ENCODE measurements at regions not wholly inside any gene's neighbourhood (a gene's known extent, or its start where the extent isn't known, plus 50 kb on each side); places are given as distances from the start of the nearest gene placed in this dataset.

DNA sequence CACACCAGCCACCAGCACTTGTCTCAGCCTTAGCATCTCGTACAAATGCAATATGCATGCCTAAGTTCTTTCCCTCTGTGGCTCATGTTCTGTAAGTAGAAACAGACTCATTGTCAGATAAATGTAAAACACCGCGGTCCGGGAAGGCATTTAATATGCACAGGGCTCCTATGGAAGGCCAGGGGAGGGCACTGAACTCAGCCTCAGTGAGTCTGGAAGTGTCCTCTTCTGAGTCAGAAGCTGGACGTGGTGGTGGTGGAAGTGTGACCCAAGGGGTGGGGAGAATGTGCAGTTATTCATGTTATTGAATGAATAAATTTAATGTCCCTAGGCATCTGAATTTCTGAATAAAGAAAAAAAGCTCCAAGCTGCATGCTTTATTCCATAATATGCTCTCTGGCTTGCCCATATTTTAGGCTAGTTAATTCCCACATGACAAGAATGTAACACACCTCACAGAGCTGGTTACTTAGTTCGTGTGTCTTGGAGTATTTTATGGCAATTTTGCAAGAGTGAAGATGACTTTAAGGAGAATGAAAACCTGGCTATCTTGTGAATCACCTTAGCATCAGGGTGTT is 193.1 kb upstream of the GATB start:
- no peak for TF ChIP-seq CTCF (IDR thresholded peaks at IDR 0.05 in 2 of 3, conservative IDR thresholded peaks at IDR 0.05 in 1 of 3; ENCODE audit: control insufficient read depth in 2 of 3, extremely low read depth in 1 of 3, insufficient read depth in 1 of 3, low read depth in 3 of 3, low read length in 3 of 3)
- TF ChIP-seq MAX (IDR thresholded peaks at IDR 0.05; ENCODE audit: low read depth, low read length) = no peak
- no peak for TF ChIP-seq EZH2 (IDR thresholded peaks at IDR 0.05; ENCODE audit: borderline replicate concordance, control insufficient read depth, low read depth, low read length)
- no peak for TF ChIP-seq FOS (IDR thresholded peaks at IDR 0.05; ENCODE audit: borderline replicate concordance, extremely low read depth, insufficient read length)
- TF ChIP-seq POLR2A (IDR thresholded peaks at IDR 0.05; ENCODE audit: low read depth, low read length) = no peak
- no peak for TF ChIP-seq SP1 (IDR thresholded peaks at IDR 0.05; ENCODE audit: low read depth, low read length)
- TF ChIP-seq SREBF2 (IDR thresholded peaks at IDR 0.05; ENCODE audit: low read length) = no peak
- TF ChIP-seq TAF1 (IDR thresholded peaks at IDR 0.05; ENCODE audit: borderline replicate concordance, low read depth, low read length) = no peak
- TF ChIP-seq MXI1 (IDR thresholded peaks at IDR 0.05; ENCODE audit: low read depth, low read length) = no peak
- no peak for TF ChIP-seq CEBPB (IDR thresholded peaks at IDR 0.05; ENCODE audit: borderline replicate concordance in 1 of 2, low read depth in 2 of 2, low read length in 2 of 2)
- TF ChIP-seq, protein P1, sequence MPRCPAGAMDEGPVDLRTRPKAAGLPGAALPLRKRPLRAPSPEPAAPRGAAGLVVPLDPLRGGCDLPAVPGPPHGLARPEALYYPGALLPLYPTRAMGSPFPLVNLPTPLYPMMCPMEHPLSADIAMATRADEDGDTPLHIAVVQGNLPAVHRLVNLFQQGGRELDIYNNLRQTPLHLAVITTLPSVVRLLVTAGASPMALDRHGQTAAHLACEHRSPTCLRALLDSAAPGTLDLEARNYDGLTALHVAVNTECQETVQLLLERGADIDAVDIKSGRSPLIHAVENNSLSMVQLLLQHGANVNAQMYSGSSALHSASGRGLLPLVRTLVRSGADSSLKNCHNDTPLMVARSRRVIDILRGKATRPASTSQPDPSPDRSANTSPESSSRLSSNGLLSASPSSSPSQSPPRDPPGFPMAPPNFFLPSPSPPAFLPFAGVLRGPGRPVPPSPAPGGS (IDR thresholded peaks at IDR 0.05; ENCODE audit: borderline replicate concordance, insufficient read depth, low read depth, low read length, poor library complexity, severe bottlenecking) = no peak
- TF ChIP-seq ESRRA (IDR thresholded peaks at IDR 0.05; ENCODE audit: low read length) = no peak
- no peak for TF ChIP-seq NR2C2 (IDR thresholded peaks at IDR 0.05; ENCODE audit: borderline replicate concordance, control insufficient read depth, insufficient read length, low read depth)
- no peak for TF ChIP-seq ZZZ3 (IDR thresholded peaks at IDR 0.05; ENCODE audit: control insufficient read depth, insufficient read length, low read depth)

Data from GM12878 (cell line).